Type B pancreatic cell (in vitro differentiated cells): ENCODE measurements at regions not wholly inside any gene's neighbourhood (a gene's known extent, or its start where the extent isn't known, plus 50 kb on each side); places are given as distances from the start of the nearest gene placed in this dataset.

ENCODE experiments used
- DNase-seq: peaks from one replicate; pipeline ENCODE4 v3.0.0; 2021; ENCODE audit warnings: mixed read lengths; ENCODE audit not compliant: unreplicated experiment; ENCODE audit errors: extremely low spot score
- H3K27ac Mint-ChIP-seq: 2 replicates; pipeline ENCODE4 v1.8.0; 2021; ENCODE audit warnings: mild to moderate bottlenecking, mixed read lengths
- H3K27me3 Mint-ChIP-seq: 2 replicates; pipeline ENCODE4 v1.8.0; 2021; ENCODE audit warnings: mixed read lengths
- H3K36me3 Mint-ChIP-seq: 2 replicates; pipeline ENCODE4 v1.8.0; 2021; ENCODE audit warnings: mixed read lengths
- H3K4me1 Mint-ChIP-seq: one replicate; pipeline ENCODE4 v1.8.0; 2021; ENCODE audit warnings: mixed read lengths; ENCODE audit not compliant: unreplicated experiment
- H3K4me3 Mint-ChIP-seq: 2 replicates; pipeline ENCODE4 v1.8.0; 2021; ENCODE audit warnings: mild to moderate bottlenecking, mixed read lengths
- H3K9me3 Mint-ChIP-seq: 2 replicates; pipeline ENCODE4 v1.8.0; 2021; ENCODE audit warnings: mixed read lengths
- CTCF ChIP-seq: fragments of 200-600 bp; sonication (generic); conservative IDR thresholded peaks from 2 replicates; pipeline ENCODE4 v1.5.0; 2021; ENCODE audit warnings: antibody characterized with exemption, mild to moderate bottlenecking

- TF ChIP-seq CTCF, result no peak
- H3K27me3 Mint-ChIP-seq, result peaks cover 4% of the 10 kb centered on the region
- H3K27ac Mint-ChIP-seq, result no peak overlapping the region
- peaks cover 6% of the 10 kb centered on the region for H3K9me3 Mint-ChIP-seq
- H3K4me1 Mint-ChIP-seq, result peaks cover 2% of the 10 kb centered on the region
- H3K36me3 Mint-ChIP-seq, result no peaks in the 10 kb centered on the region
- no peak for DNase-seq
- H3K4me3 Mint-ChIP-seq, result no peak overlapping the region
Observed at GRCh38 chr18:42644729-42645131, 470.8 kb downstream of the RIT2 start.

GRCh38 chr18:42649331-42650035 is 466.0 kb downstream of the RIT2 start:
- Mint-ChIP-seq H3K36me3 (no peaks in the 10 kb centered on the region), H3K27me3 (no peaks in the 10 kb centered on the region), H3K9me3 (peaks cover 5% of the 10 kb centered on the region), H3K4me3 (no peak overlapping the region), H3K27ac (no peak overlapping the region), H3K4me1 (peaks cover 4% of the 10 kb centered on the region)
- DNase-seq, result no peak
- no peak for TF ChIP-seq CTCF

- H3K9me3 Mint-ChIP-seq, result peaks cover 5% of the 10 kb centered on the region
- TF ChIP-seq CTCF, result no peak
- H3K36me3 Mint-ChIP-seq, result no peaks in the 10 kb centered on the region
- DNase-seq, result no peak
- no peaks in the 10 kb centered on the region for H3K27me3 Mint-ChIP-seq
- no peak overlapping the region for H3K4me3 Mint-ChIP-seq
- peaks cover 4% of the 10 kb centered on the region for H3K4me1 Mint-ChIP-seq
- H3K27ac Mint-ChIP-seq, result no peak overlapping the region
Observed at GRCh38 chr18:42654556-42654955, 460.9 kb downstream of the RIT2 start.

- Mint-ChIP-seq H3K27me3 (no peaks in the 10 kb centered on the region), H3K27ac (no peak overlapping the region), H3K4me3 (no peak overlapping the region), H3K9me3 (no peaks in the 10 kb centered on the region), H3K36me3 (no peaks in the 10 kb centered on the region), H3K4me1 (no peaks in the 10 kb centered on the region)
- no peak for TF ChIP-seq CTCF
- no peak for DNase-seq
Observed at GRCh38 chr18:42657551-42657950, 457.9 kb downstream of the RIT2 start.

GRCh38 chr18:42658171-42658570 is 457.3 kb downstream of the RIT2 start:
- DNase-seq, result no peak
- TF ChIP-seq CTCF, result no peak
- Mint-ChIP-seq H3K27me3 (no peaks in the 10 kb centered on the region), H3K9me3 (no peaks in the 10 kb centered on the region), H3K27ac (no peak overlapping the region), H3K36me3 (no peaks in the 10 kb centered on the region), H3K4me3 (no peak overlapping the region), H3K4me1 (no peaks in the 10 kb centered on the region)
